SU-DHL-6 (cell line): ENCODE measurements at regions not wholly inside any gene's neighbourhood (a gene's known extent, or its start where the extent isn't known, plus 50 kb on each side); places are given as distances from the start of the nearest gene placed in this dataset.

Source experiments
- H2AFZ ChIP-seq: fragments of 200-600 bp; sonication (generic); 2 replicates; pipeline ENCODE4 v1.6.1; 2014; ENCODE audit warnings: low read depth, mild to moderate bottlenecking, moderate library complexity, mixed read lengths, antibody characterized with exemption, low read length; ENCODE audit not compliant: severe bottlenecking
- H3F3A ChIP-seq: fragments of 200-600 bp; shearing (Covaris generic); 2 replicates; pipeline ENCODE4 v1.6.0; 2016; ENCODE audit warnings: antibody characterized with exemption, mild to moderate bottlenecking; ENCODE audit not compliant: insufficient read depth
- H3K27ac ChIP-seq: fragments of 200-600 bp; sonication (generic); 2 replicates; pipeline ENCODE4 v1.5.1; 2016; ENCODE audit warnings: low read depth, mild to moderate bottlenecking, low read length, moderate library complexity, mixed read lengths
- H3K27me3 ChIP-seq: fragments of 200-600 bp; sonication (generic), shearing (Covaris generic); 2 replicates; pipeline ENCODE4 v1.6.0; 2014; ENCODE audit warnings: mild to moderate bottlenecking, low read length
- H3K36me3 ChIP-seq: fragments of 200-600 bp; sonication (generic); 2 replicates; pipeline ENCODE4 v1.6.1; 2014; ENCODE audit warnings: mild to moderate bottlenecking, low read length, mixed read lengths
- H3K4me2 ChIP-seq: fragments of 300-600, 200-600 bp; shearing (Covaris generic), sonication (generic); 2 replicates; pipeline ENCODE4 v1.6.0; 2014; ENCODE audit warnings: low read length, low read depth, mild to moderate bottlenecking; ENCODE audit not compliant: poor library complexity, severe bottlenecking
- H3K4me3 ChIP-seq: fragments of 200-600 bp; sonication (generic); 2 replicates; pipeline ENCODE4 v1.5.1; 2014; ENCODE audit warnings: antibody characterized with exemption, low read length, mild to moderate bottlenecking, mixed read lengths; ENCODE audit not compliant: insufficient read depth, poor library complexity, severe bottlenecking
- H3K79me2 ChIP-seq: fragments of 200-600 bp; sonication (generic); 2 replicates; pipeline ENCODE4 v1.6.1; 2014; ENCODE audit warnings: mild to moderate bottlenecking, low read length, moderate library complexity; ENCODE audit not compliant: insufficient read depth
- H3K9ac ChIP-seq: fragments of 200-600 bp; sonication (generic); 2 replicates; pipeline ENCODE4 v1.7.0; 2014; ENCODE audit warnings: mild to moderate bottlenecking, low read length
- H3K9me2 ChIP-seq: fragments of 200-600 bp; sonication (generic); replicated peaks from 2 replicates; pipeline ENCODE4 v1.6.1; 2014; ENCODE audit warnings: low read length; ENCODE audit not compliant: insufficient read depth
- H3K9me3 ChIP-seq: fragments of 200-600 bp; sonication (generic); 2 replicates; pipeline ENCODE4 v1.6.1; 2014; ENCODE audit warnings: low read length, mixed read lengths; ENCODE audit not compliant: insufficient read depth
- H4K20me1 ChIP-seq: fragments of 200-600 bp; sonication (generic); 2 replicates; pipeline ENCODE4 v1.6.1; 2014; ENCODE audit warnings: low read depth, mild to moderate bottlenecking, antibody characterized with exemption, low read length, moderate library complexity, mixed read lengths
- EZH2phosphoT487 ChIP-seq: fragments of 200-600 bp; sonication (generic), shearing (Covaris generic); conservative IDR thresholded peaks from 2 replicates; pipeline ENCODE4 v1.6.1; 2018; ENCODE audit warnings: mild to moderate bottlenecking, antibody characterized with exemption, low read length, moderate library complexity, mixed read lengths
- TF ChIP-seq, protein P1 (sequence below): fragments of 200-600 bp; sonication (generic); IDR thresholded peaks from one replicate; pipeline ENCODE4 v1.5.1; 2017; ENCODE audit warnings: antibody characterized with exemption, mild to moderate bottlenecking, low read length, moderate library complexity; ENCODE audit not compliant: insufficient read depth, poor library complexity, severe bottlenecking

DNA sequence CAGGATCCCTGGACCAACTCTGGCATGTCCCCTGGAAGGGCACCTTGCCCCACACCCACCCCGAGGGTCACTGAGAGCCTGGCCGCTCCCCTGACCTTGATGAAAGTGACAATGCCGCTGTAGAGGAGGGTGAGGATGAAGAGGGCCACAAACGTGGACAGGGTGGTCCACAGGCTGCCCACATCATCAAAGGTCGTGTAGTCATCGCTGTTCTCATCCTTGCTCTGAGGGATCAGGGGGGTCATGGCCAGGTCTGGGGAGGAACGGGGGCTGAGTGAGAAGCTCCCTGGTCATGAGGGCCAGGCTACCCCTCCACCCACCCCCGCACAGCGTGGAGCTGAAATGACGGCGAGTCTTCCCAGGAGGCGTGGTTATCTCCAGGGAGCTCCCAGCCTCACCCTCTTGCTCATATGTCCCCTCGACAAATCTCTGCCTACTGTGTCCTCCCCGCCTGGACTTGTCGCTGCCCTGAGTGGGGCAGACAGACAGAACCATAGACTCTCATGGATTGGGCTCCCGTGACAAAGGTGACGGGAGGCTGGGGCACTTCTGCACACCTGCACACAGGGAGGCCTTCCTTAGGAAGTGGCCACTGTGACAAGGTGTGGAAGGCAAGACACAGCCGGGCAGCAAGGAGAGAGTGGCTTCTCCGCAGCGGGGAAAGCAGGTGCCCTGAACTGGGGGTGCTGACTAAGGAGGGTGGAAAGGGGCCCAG, 311.1 kb downstream of the TMEM121 start:
- H3K9me3 ChIP-seq, result no peaks in the 10 kb centered on the region
- no peak overlapping the region for H2AFZ ChIP-seq
- no peaks in the 10 kb centered on the region for H3K36me3 ChIP-seq
- no peaks in the 10 kb centered on the region for H3K27me3 ChIP-seq
- no peak overlapping the region for H3K4me2 ChIP-seq
- TF ChIP-seq, protein P1, sequence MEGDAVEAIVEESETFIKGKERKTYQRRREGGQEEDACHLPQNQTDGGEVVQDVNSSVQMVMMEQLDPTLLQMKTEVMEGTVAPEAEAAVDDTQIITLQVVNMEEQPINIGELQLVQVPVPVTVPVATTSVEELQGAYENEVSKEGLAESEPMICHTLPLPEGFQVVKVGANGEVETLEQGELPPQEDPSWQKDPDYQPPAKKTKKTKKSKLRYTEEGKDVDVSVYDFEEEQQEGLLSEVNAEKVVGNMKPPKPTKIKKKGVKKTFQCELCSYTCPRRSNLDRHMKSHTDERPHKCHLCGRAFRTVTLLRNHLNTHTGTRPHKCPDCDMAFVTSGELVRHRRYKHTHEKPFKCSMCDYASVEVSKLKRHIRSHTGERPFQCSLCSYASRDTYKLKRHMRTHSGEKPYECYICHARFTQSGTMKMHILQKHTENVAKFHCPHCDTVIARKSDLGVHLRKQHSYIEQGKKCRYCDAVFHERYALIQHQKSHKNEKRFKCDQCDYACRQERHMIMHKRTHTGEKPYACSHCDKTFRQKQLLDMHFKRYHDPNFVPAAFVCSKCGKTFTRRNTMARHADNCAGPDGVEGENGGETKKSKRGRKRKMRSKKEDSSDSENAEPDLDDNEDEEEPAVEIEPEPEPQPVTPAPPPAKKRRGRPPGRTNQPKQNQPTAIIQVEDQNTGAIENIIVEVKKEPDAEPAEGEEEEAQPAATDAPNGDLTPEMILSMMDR, result no peak
- no peak for TF ChIP-seq EZH2phosphoT487
- no peaks in the 10 kb centered on the region for H3K79me2 ChIP-seq
- no peaks in the 10 kb centered on the region for H3K9me2 ChIP-seq
- H3K9ac ChIP-seq, result no peak overlapping the region
- peaks cover 30% of the 10 kb centered on the region; the same call in 1 of the 2 replicates for H3F3A ChIP-seq
- H3K4me3 ChIP-seq, result no peak overlapping the region
- no peak overlapping the region; the same call in 1 of the 2 replicates for H3K27ac ChIP-seq
- no peaks in the 10 kb centered on the region for H4K20me1 ChIP-seq

DNA sequence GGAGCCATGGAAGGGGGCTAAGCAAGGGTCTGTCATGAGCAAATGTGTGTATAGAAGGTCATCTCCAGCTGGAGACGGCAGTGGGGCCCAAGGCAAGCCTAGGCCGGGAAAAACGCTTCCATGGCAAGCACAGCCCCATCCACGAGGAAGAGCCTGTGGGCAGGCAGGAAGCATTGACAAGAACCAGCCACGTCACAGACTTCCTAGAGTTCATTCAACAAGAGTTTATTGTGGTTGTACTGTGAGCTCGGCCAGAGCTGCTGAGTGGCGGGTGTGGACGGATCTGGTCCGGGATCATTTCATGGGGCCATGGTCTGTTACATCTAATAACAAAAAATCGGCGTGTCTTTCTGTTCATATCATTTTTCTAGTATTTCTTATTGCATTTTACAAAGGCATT, 311.7 kb downstream of the TMEM121 start:
- Histone ChIP-seq H3K9me2 (no peaks in the 10 kb centered on the region), H4K20me1 (no peaks in the 10 kb centered on the region), H3K27ac (no peak overlapping the region), H3K27me3 (no peaks in the 10 kb centered on the region), H3K4me3 (no peak overlapping the region), H3K9ac (no peak overlapping the region), H2AFZ (no peak overlapping the region), H3F3A (peaks cover 29% of the 10 kb centered on the region; the same call in 1 of the 2 replicates), H3K4me2 (no peak overlapping the region), H3K79me2 (no peaks in the 10 kb centered on the region), H3K9me3 (no peaks in the 10 kb centered on the region), H3K36me3 (no peaks in the 10 kb centered on the region)
- no peak for TF ChIP-seq EZH2phosphoT487
- TF ChIP-seq, protein P1, result no peak

DNA sequence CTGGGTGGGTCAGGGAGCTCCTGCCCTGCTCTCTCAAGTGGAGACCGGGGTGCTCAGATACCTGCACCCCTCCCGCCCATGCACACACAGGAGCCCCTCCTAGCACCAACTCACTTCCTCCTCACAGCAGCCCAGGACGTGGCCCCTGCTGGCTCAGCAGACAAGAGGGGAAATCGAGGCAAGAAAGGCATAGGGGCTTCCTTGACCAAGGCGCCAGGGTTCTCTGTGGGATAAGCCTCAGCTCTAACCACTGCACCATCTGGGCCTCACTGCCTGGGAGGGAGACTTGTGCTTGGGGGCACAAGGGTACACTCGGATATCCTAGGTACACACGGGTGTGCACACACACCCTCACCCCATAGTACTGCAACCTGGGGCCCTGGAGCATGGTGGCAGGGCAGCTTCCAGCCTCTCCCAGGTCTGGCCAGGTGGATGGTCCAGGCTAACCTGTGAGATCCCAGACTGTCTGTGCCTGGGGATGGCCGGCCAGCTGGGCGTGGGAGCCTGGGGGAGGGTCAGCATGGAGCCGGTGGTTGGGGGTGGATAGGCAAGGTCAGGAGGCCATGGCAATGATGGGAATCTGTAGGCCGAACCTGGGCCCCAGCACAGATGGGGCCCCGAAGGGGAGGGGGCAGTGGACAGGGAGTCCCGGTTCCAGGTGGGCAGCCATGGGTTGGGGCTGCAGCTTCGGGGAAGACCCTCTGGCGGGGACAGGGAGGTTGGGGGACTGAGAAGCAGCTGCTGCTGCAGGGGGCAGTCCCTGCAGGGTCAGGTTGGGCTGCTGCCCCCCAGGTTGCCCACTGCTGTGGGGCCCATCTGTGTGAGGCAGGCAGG, 312.4 kb downstream of the TMEM121 start:
- Histone ChIP-seq H3K4me3 (no peak overlapping the region), H4K20me1 (no peaks in the 10 kb centered on the region), H3K9me3 (no peaks in the 10 kb centered on the region), H3K9me2 (no peaks in the 10 kb centered on the region), H3F3A (peaks cover 22% of the 10 kb centered on the region; the same call in 1 of the 2 replicates), H3K4me2 (no peak overlapping the region), H3K27me3 (no peaks in the 10 kb centered on the region), H3K36me3 (no peaks in the 10 kb centered on the region), H3K27ac (no peak overlapping the region), H3K9ac (no peak overlapping the region), H2AFZ (no peak overlapping the region), H3K79me2 (no peaks in the 10 kb centered on the region)
- no peak for TF ChIP-seq EZH2phosphoT487
- TF ChIP-seq, protein P1, result no peak
